Brain microvascular endothelial cell (primary cell): ENCODE measurements at regions not wholly inside any gene's neighbourhood (a gene's known extent, or its start where the extent isn't known, plus 50 kb on each side); places are given as distances from the start of the nearest gene placed in this dataset.

ENCODE experiments used
- DNase-seq: peaks from one replicate; pipeline ENCODE4 v3.0.0-alpha.2; 2020
- H3K27ac ChIP-seq: fragments of 250-450 bp; sonication (Bioruptor Pico); 2 replicates; pipeline ENCODE4 v1.5.1; 2020; ENCODE audit warnings: mild to moderate bottlenecking, moderate library complexity
- H3K27me3 ChIP-seq: fragments of 250-450 bp; sonication (Bioruptor Pico); replicated peaks from 2 replicates; pipeline ENCODE4 v1.5.1; 2020; ENCODE audit warnings: mild to moderate bottlenecking
- H3K36me3 ChIP-seq: fragments of 250-450 bp; sonication (Bioruptor Pico); replicated peaks from 2 replicates; pipeline ENCODE4 v1.5.1; 2020; ENCODE audit warnings: mild to moderate bottlenecking
- H3K4me3 ChIP-seq: 2 replicates; pipeline ENCODE4 v1.5.1; 2011; ENCODE audit warnings: low read depth, mild to moderate bottlenecking, control low read depth, low read length, moderate library complexity
- in situ Hi-C: cut with HindIII; loops from 2 replicates; pipeline ENCODE4 v1.10.0; 2017; ENCODE audit warnings: low sequenced_read_pairs, low pct_ligation_motif_present
- TF ChIP-seq, protein P1 (sequence below): IDR thresholded peaks from 2 replicates; pipeline ENCODE4 v1.5.1; 2011; ENCODE audit warnings: low read depth, mild to moderate bottlenecking, moderate library complexity, low read length, control low read depth, inconsistent platforms; ENCODE audit errors: missing control alignments

DNA sequence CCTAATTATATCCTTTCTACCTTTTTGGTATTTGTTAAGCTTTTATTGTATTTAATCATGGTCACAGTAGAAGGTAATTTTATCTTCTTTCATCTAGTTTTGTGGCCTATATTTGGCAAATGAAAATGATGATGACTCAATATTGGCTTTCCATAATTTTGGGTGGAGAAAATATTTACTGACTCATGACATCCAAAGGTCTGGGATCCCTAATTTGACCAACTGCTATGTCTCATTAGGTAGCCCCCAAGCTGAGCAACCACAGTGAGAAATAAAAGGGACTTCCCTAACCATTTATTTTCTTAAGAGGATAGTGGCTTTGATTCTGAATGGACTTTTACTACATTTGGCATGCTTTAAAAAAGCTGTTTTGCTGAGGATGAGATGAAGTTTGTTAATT, 289.5 kb downstream of the RMST start:
- in situ Hi-C loops = no loop called here
- no peak for DNase-seq
- Histone ChIP-seq H3K27ac (no peak overlapping the region), H3K27me3 (no peaks in the 10 kb centered on the region), H3K36me3 (no peaks in the 10 kb centered on the region), H3K4me3 (no peak overlapping the region)
- TF ChIP-seq, protein P1, sequence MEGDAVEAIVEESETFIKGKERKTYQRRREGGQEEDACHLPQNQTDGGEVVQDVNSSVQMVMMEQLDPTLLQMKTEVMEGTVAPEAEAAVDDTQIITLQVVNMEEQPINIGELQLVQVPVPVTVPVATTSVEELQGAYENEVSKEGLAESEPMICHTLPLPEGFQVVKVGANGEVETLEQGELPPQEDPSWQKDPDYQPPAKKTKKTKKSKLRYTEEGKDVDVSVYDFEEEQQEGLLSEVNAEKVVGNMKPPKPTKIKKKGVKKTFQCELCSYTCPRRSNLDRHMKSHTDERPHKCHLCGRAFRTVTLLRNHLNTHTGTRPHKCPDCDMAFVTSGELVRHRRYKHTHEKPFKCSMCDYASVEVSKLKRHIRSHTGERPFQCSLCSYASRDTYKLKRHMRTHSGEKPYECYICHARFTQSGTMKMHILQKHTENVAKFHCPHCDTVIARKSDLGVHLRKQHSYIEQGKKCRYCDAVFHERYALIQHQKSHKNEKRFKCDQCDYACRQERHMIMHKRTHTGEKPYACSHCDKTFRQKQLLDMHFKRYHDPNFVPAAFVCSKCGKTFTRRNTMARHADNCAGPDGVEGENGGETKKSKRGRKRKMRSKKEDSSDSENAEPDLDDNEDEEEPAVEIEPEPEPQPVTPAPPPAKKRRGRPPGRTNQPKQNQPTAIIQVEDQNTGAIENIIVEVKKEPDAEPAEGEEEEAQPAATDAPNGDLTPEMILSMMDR = no peak

DNA sequence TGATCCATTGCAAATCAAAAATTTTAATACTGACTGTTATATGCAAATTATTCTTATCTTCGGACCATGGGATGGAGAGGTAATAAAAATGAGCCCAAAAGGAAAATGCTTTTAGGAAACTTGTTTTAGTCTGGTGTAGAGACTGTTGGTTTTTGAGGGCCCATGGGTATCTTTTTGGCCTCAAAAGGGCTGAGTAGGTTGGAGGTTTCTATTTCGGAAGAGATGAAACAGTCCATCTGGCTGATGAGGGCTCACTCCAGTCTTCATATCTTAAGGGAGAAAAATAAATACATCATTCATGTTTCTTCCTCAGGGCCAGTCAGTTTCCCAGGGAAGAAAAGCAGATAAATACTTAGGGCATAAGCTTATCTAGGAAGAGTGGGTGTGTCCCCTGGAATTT, 290.7 kb downstream of the RMST start:
- in situ Hi-C loops = no loop called here
- TF ChIP-seq, protein P1 = no peak
- H3K4me3 ChIP-seq = no peak overlapping the region
- H3K36me3 ChIP-seq = no peaks in the 10 kb centered on the region
- no peak for DNase-seq
- H3K27ac ChIP-seq = no peak overlapping the region
- no peaks in the 10 kb centered on the region for H3K27me3 ChIP-seq

DNA sequence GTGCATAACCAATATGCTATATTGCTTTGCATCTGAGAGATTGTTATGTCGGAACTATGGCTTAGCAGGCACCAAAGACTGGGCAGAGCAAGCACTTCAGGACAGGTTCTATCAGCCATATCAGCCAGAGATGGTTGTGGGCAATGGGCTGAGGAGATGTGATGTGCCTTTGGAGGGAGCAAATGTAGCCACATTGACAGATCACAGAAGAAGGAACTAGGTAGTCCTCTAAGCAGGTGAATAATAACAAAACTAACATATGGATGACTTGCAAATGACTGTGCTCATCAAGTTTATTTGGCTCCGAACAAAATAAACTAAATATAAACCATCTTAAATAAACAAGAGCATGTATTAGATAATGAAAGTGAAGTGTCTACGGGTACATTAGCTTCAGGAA, 291.7 kb downstream of the RMST start:
- no peak overlapping the region for H3K4me3 ChIP-seq
- no peaks in the 10 kb centered on the region for H3K36me3 ChIP-seq
- in situ Hi-C loops = no loop called here
- DNase-seq = no peak
- H3K27ac ChIP-seq = no peak overlapping the region
- TF ChIP-seq, protein P1 = no peak
- H3K27me3 ChIP-seq = no peaks in the 10 kb centered on the region

DNA sequence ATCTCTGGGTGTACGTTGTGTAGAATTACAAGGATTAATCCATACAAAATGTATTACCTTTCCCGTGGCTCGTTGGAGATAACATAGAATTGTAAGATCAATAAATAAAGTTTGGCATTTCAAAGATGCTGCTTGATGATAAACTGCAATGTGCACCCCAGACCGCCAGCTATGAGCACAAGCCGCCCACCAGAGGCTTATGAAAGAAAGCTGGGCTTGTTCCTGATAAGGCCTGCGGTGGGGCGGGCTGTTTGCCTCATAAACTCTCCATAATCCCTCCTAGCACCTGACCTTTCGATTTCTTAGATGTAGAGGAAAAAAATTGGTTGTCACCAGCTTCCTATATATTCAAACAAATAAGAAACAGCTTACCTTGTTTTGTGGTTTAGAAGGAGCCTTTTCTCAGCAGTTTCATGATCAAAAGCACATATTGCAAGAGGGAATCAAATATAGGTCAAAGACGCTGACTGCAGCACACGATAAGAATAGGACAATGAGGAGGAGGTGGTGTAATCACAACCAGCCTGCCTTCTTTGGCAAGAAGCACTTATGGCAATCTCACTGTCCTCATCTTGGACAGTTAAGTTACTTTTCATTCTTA, 293.6 kb downstream of the RMST start:
- H3K36me3 ChIP-seq = no peaks in the 10 kb centered on the region
- H3K27me3 ChIP-seq = no peaks in the 10 kb centered on the region
- no peak overlapping the region for H3K27ac ChIP-seq
- in situ Hi-C loops = no loop called here
- DNase-seq = no peak
- TF ChIP-seq, protein P1 = no peak
- no peak overlapping the region for H3K4me3 ChIP-seq

DNA sequence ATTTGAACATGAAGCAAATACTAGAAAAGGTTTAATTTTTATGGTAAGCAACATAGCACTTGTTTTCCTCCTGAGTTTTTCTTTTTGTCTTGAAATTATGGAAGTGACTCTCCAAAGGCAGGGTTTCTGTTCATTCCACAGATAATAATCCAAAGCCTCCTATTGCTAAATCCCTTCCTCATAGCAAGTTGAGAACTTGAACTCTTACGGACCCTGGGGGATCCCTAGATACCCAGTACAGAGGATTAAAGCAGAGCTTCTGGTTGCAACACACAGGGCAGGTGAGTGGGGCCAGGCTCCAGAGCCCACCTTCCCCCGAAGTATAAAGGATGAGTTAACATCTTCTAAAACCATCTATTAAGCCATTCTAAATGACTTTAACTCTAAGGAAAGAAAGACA, 294.1 kb downstream of the RMST start:
- no peak for DNase-seq
- TF ChIP-seq, protein P1 = no peak
- H3K27ac ChIP-seq = no peak overlapping the region
- no peak overlapping the region for H3K4me3 ChIP-seq
- no peaks in the 10 kb centered on the region for H3K36me3 ChIP-seq
- no peaks in the 10 kb centered on the region for H3K27me3 ChIP-seq
- in situ Hi-C loops = no loop called here
